B cell (primary cell): ENCODE measurements at regions not wholly inside any gene's neighbourhood (a gene's known extent, or its start where the extent isn't known, plus 50 kb on each side); places are given as distances from the start of the nearest gene placed in this dataset.

Experiments
- EZH2 ChIP-seq: IDR thresholded peaks from 2 replicates; pipeline ENCODE4 v1.6.1; 2012; ENCODE audit warnings: borderline replicate concordance, low read depth, mild to moderate bottlenecking, moderate library complexity, low read length; ENCODE audit not compliant: insufficient read depth, poor library complexity, severe bottlenecking
- TF ChIP-seq, protein P1 (sequence below): fragments of 200-600 bp; IDR thresholded peaks from one replicate; pipeline ENCODE4 v1.8.0; 2022; ENCODE audit warnings: antibody characterized with exemption, mild to moderate bottlenecking

DNA sequence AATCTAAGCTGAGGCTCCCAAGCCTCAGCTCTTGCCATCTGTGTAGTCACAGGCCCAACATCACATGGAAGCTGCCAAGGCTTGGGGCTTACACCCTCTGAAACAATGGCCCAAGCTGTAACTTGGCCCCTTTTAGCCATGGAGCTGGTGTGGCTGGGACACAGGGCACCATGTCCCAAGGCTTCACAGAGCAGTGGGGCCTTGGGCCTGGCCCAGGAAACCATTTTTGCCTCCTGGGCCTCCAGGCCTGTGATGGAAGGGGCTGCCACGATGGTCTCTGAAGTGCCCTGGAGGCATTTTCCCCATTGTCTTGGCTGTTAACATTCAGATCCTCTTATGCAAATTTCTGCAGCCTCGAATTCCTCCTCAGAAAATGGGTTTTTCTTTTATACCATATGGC lies 952.3 kb upstream of the GOT2 start:
- TF ChIP-seq, protein P1, sequence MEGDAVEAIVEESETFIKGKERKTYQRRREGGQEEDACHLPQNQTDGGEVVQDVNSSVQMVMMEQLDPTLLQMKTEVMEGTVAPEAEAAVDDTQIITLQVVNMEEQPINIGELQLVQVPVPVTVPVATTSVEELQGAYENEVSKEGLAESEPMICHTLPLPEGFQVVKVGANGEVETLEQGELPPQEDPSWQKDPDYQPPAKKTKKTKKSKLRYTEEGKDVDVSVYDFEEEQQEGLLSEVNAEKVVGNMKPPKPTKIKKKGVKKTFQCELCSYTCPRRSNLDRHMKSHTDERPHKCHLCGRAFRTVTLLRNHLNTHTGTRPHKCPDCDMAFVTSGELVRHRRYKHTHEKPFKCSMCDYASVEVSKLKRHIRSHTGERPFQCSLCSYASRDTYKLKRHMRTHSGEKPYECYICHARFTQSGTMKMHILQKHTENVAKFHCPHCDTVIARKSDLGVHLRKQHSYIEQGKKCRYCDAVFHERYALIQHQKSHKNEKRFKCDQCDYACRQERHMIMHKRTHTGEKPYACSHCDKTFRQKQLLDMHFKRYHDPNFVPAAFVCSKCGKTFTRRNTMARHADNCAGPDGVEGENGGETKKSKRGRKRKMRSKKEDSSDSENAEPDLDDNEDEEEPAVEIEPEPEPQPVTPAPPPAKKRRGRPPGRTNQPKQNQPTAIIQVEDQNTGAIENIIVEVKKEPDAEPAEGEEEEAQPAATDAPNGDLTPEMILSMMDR, result no peak
- no peak for TF ChIP-seq EZH2
